Transverse colon (tissue), 4 donors: ENCODE measurements at regions not wholly inside any gene's neighbourhood (a gene's known extent, or its start where the extent isn't known, plus 50 kb on each side); places are given as distances from the start of the nearest gene placed in this dataset.

Experiments used
- CTCF ChIP-seq, 5 experiments: fragments of 200-600 bp in 3 of 5; fragments of 450-650 bp in 2 of 5; sonication (generic) in 3 of 5; IDR thresholded peaks; 1 replicate in 2 of 5; 2 replicates in 3 of 5; pipeline ENCODE4 v1.5.1; 2016 to 2017; ENCODE audit warnings: antibody characterized with exemption in 5 of 5, inconsistent platforms in 3 of 5, mild to moderate bottlenecking in 2 of 5, moderate library complexity in 1 of 5
- EP300 ChIP-seq: sonication (generic); formaldehyde crosslinking; IDR thresholded peaks from one replicate; pipeline ENCODE4 v1.6.1; 2017; ENCODE audit warnings: antibody characterized with exemption, low read depth
- POLR2A ChIP-seq: fragments of 450-650 bp; IDR thresholded peaks from one replicate; pipeline ENCODE4 v1.6.1; 2016; ENCODE audit warnings: antibody characterized with exemption, mild to moderate bottlenecking, moderate library complexity
- POLR2AphosphoS5 ChIP-seq, 3 donors: sonication (generic); formaldehyde crosslinking; IDR thresholded peaks; one replicate each; pipeline ENCODE4 v1.6.1; 2016; ENCODE audit warnings: antibody characterized with exemption in 3 of 3

DNA sequence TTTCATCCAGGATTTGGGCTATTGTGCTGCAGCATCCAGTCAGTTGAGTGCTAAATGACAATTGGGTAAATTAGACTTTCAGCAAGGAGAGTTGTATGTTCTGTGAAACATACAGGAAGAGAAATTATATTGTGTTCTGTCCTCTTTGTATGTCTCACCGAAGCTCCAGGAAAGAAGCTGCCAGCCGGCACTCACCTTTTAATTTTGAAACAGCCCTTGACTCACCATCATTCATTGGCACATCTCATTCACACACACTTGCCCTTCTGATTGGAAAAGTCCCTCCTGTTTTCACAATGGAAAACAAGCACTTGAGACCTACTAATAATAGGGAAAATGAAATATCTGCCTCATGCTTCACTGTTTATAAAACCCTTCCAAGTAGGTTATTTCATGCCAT is 495.6 kb downstream of the RPS24 start:
- TF ChIP-seq POLR2A (no peak), CTCF (IDR thresholded peaks at IDR 0.05) (no peak), POLR2AphosphoS5 (IDR thresholded peaks at IDR 0.05) (no peak), EP300 (no peak)
